GM18517 (cell line): ENCODE measurements at regions not wholly inside any gene's neighbourhood (a gene's known extent, or its start where the extent isn't known, plus 50 kb on each side); places are given as distances from the start of the nearest gene placed in this dataset.
A peak's percentile ranks its signal among the peaks of the same experiment; 100 is the strongest.

Experiments used
- ATAC-seq: cut with Tn5 transposase; IDR thresholded peaks from one replicate; pipeline ENCODE4 v1.9.1; 2021; ENCODE audit warnings: mild to moderate bottlenecking, moderate library complexity; ENCODE audit not compliant: unreplicated experiment

- no peak for ATAC-seq
Measured at GRCh38 chr2:61722800-61723199, 131.1 kb downstream of the FAM161A start.

DNA sequence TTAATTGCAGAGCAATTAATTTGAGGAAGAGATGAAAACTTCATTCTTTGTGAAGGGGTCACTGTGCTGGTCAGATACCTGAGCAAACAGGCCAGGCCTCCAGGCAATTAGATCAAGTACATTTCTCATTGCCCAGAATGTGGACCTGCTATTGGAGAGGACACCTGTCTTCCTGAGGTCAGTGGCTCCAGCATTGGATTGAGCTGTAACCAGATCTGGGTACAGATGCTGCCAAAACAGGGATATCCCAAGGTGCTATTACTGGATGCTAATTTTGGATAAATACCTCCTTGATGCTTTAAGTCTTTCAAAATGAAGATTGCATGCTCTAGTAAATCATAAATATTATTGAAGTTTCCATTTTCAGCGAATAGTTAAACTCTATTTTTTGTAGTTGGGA lies 131.5 kb downstream of the FAM161A start:
- no peak for ATAC-seq

GRCh38 chr2:61721382-61721781 lies 132.5 kb downstream of the FAM161A start:
- no peak for ATAC-seq

DNA sequence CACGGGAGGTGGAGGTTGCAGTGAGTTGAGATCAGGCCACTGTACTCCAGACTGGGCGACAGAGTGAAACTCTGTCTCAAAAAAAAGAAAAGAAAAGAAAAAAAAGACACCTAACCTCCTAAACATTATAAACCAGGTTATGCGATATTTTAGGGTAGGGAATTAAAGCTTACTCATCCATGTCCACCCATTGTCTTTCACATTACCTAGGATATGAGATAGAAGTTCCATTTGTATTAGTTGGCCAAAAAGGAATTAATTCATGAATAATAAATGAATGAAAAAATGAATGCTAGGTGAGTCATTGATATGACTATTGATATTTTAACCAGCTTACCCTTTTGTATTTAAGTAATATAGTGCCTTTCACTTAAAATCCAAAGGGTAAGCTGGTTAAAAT lies 132.9 kb downstream of the FAM161A start:
- no peak for ATAC-seq

GRCh38 chr2:61718965-61719364 lies 134.9 kb downstream of the FAM161A start:
- ATAC-seq = no peak

- ATAC-seq = no peak
Measured at GRCh38 chr2:61715506-61715905, 138.4 kb downstream of the FAM161A start.

- ATAC-seq = no peak
Measured at GRCh38 chr2:61714210-61714609, 139.7 kb downstream of the FAM161A start.

DNA sequence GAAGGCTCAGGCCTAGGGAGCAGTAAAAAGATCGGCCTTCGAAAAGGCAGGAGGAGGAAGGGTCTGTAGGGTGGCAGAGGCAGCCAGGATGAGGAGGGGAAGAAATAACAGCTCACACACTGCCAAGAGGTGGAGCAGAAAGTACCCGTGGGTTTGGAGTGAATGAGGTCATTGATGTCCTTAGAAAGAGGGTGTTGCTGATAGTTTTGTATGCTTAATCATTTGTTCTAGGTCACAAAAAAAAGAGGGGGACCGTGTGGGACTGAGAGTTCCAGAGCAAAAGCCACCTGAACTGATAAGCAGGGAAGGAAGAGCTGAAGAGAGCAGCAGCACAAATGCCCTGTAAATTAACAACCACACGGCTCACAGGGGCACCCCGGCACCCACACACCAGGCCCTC lies 140.4 kb downstream of the FAM161A start:
- no peak for ATAC-seq

GRCh38 chr2:61712060-61712459 lies 141.8 kb downstream of the FAM161A start:
- no peak for ATAC-seq

- ATAC-seq = no peak
Measured at GRCh38 chr2:61710711-61711110, 143.1 kb downstream of the FAM161A start.

- ATAC-seq = peak; percentile 99
Measured at GRCh38 chr2:61707984-61708852, 145.6 kb downstream of the FAM161A start.

DNA sequence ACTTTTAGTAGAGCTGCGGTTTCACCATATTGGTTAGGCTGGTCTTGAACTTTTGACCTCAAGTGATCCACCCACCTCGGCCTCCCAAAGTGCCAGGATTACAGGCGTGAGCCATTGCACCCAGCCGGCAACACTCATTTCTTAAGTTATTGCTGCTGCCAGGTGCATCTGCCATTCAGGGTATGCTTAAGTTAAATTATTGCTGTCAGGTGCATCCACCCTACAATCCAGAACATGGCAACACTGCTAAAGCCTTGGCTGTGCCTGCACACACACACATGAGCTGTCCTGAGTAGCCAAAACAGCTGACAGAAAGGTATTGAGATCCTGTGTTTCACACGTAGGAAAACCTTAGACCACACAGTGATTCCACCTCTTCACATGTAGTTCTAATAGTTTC lies 148.2 kb downstream of the FAM161A start:
- ATAC-seq = no peak

DNA sequence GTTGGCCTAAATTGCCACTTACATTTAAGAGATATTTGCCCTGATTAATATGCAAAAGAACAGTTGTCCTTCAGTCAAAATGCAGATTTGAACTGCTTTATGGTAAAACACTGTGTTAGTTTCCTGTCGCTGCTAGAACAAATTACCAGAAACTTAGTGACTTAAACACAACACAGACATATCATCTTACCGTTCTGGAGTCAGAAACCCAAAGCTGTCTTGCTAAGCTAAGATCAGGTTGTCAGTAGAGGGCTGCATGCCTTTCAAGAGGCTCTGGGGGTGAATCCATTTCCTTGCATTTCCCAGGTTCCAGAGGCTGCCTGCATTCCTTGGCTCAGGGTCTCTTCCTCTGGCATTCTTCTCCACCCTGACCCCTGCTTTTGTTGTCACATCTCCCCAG lies 149.5 kb downstream of the FAM161A start:
- no peak for ATAC-seq

DNA sequence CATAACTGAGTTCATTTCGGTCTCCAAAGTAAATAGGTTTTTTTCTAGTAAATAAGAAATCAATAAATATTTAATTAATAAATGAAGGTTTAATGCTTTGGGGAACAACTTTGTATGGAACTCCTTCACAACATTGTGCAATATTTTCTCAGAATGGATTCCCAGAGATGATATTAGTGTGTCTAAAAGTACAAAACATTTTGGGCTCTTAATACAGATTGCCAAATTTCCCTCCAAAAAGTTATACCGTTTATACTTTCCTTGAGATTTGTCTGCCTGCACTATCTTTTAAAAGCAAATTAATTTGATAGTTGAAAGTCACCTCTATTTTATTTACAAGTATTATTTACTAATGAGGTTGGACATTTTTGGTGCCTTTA lies 151.8 kb downstream of the FAM161A start:
- no peak for ATAC-seq

DNA sequence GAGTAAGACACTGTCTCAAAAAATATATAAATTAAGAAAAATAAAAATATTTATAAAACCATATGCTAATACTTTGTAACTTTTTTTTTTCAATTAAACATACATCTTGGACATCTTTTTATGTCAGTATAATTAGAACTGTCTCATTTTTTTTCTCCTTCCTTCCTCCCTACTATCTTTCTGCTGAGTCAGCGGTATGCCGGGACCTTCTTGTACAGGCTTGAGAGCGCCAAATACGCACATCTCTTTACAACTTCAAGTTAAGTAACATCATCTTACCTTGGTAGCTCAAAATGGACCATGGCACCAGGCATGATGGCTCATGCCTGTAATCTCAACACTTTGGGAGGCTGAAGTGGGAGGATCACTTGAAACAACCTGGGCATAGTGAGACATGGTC lies 153.4 kb downstream of the FAM161A start:
- no peak for ATAC-seq

GRCh38 chr2:61694312-61695274 lies 156.4 kb upstream of the XPO1 start:
- ATAC-seq = peak; percentile 94

DNA sequence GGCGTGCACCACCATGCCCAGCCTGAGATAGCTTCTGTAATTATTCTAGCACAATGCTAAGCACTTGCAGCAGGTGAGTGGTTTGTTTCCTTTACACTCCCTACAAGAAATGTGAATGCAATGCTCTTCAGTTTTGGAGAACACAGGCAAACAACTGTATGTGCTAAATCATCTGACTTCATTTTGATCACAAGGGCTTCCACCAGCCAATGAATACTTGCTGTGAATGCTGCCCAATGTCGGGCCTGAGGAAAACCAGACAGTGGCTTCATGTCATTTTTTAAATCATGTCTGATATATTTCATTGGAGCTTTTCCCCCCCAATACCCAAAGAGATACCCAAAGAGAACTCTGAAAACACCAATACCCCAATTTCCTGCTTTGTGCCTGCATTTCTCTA lies 155.6 kb upstream of the XPO1 start:
- no peak for ATAC-seq

- ATAC-seq = no peak
Measured at GRCh38 chr2:61690078-61690596, 152.0 kb upstream of the XPO1 start.

GRCh38 chr2:61689568-61689967 lies 151.4 kb upstream of the XPO1 start:
- no peak for ATAC-seq

DNA sequence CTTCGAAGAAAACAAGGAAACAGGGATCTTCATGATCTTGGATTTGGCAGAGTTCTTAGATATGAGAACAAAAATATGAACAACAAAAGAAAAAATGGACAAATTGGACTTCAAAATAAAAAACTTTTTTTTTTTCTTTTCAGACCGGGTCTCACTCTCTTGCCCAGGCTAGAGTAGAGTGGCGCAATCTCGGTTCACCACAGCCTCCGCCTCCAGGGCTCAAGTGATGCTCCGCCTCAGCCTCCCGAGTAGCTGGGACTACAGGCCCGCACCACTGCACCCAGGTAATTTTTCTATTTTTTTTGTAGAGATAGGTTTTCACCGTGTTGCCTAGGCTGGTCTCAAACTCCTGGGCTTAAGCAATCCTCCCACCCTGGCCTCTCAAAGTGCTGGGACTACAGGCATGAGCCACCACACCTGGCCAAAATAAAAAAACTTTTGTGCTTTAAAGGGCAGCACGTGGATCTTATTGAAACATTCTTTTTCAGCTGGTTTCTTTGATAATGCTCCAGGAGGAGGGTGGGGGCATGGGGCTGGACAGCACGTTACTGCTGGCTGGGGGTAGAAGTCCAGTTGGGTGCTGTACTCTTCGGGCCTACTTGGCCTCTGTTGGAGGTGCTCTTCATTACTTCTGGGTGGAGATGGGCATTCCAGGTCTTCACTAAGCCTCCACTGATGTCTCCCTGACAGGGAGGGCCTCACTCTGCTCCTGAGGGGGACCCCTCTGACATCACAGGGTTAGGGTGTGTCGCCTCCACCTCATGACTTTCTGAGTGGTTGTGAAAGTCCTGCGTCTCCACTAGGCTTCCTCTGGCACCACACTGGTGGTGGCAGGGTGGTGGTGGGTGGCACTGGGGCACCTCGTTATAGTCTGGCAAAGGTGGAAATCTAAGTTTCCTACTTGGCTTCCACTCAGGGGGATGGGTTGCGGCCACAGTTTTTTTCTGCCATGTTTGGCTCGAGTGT lies 150.5 kb upstream of the XPO1 start:
- ATAC-seq = no peak
